ENCODE measurements at regions not wholly inside any gene's neighbourhood (a gene's known extent, or its start where the extent isn't known, plus 50 kb on each side); places are given as distances from the start of the nearest gene placed in this dataset.
"Not testable (repeated sequence)": the region's sequence is repeated elsewhere in the genome, so short reads cannot be mapped to it uniquely, and the experiment has no call there.

- H3K27ac ChIP-seq; DNase-seq (ENCODE audit: low spot score); POLR2A ChIA-PET (ENCODE audit: low non-redundant PET): not testable (repeated sequence)
- CTCF ChIA-PET, result interaction anchor here (1.3 kb wide), 1 partner anchor 272 kb away, joined by 5 read pairs; no protein-coding TSS in a partner anchor
These were observed 461.0 kb downstream of the RPIA start for GRCh38 chr2:89152501-89152900.

- POLR2A ChIA-PET (ENCODE audit: low non-redundant PET); H3K27ac ChIP-seq; DNase-seq (ENCODE audit: low spot score): not testable (repeated sequence)
- CTCF ChIA-PET, result interaction anchor here (1.3 kb wide), 1 partner anchor 273 kb away, joined by 5 read pairs; no protein-coding TSS in a partner anchor
These were observed 461.7 kb downstream of the RPIA start for GRCh38 chr2:89153210-89153609.

- CTCF ChIA-PET; H3K27ac ChIP-seq; DNase-seq (ENCODE audit: low spot score); POLR2A ChIA-PET (ENCODE audit: low non-redundant PET): not testable (repeated sequence)
These were observed 462.8 kb downstream of the RPIA start for GRCh38 chr2:89154247-89154682.

- CTCF ChIA-PET; POLR2A ChIA-PET (ENCODE audit: low non-redundant PET); DNase-seq (ENCODE audit: low spot score); H3K27ac ChIP-seq: not testable (repeated sequence)
These were observed 468.8 kb downstream of the RPIA start for GRCh38 chr2:89160306-89160705.

- CTCF ChIA-PET; POLR2A ChIA-PET (ENCODE audit: low non-redundant PET): not testable (repeated sequence)
These were observed 470.2 kb downstream of the RPIA start for GRCh38 chr2:89161626-89162025.

GRCh38 chr2:89170506-89171173 lies 479.2 kb downstream of the RPIA start:
- DNase-seq (ENCODE audit: low spot score); H3K27ac ChIP-seq; CTCF ChIA-PET; POLR2A ChIA-PET (ENCODE audit: low non-redundant PET): not testable (repeated sequence)

More at GRCh38 chr2:89161626-89162025, 470.2 kb downstream of the RPIA start:
- H3K27ac ChIP-seq; DNase-seq (ENCODE audit: low spot score): not testable (repeated sequence)

- POLR2A ChIA-PET (ENCODE audit: low non-redundant PET); DNase-seq (ENCODE audit: low spot score); CTCF ChIA-PET; H3K27ac ChIP-seq: not testable (repeated sequence)
These were observed 479.7 kb downstream of the RPIA start for GRCh38 chr2:89171174-89171519.

GRCh38 chr2:89177004-89177403 lies 485.5 kb downstream of the RPIA start:
- DNase-seq (ENCODE audit: low spot score); CTCF ChIA-PET; POLR2A ChIA-PET (ENCODE audit: low non-redundant PET); H3K27ac ChIP-seq: not testable (repeated sequence)

- DNase-seq (ENCODE audit: low spot score); CTCF ChIA-PET; POLR2A ChIA-PET (ENCODE audit: low non-redundant PET); H3K27ac ChIP-seq: not testable (repeated sequence)
These were observed 490.7 kb downstream of the RPIA start for GRCh38 chr2:89182221-89182620.

- DNase-seq (ENCODE audit: low spot score); H3K27ac ChIP-seq; POLR2A ChIA-PET (ENCODE audit: low non-redundant PET): not testable (repeated sequence)
- CTCF ChIA-PET, result interaction anchor here (0.6 kb wide), 1 partner anchor 1125 kb away, joined by 3 read pairs; no protein-coding TSS in a partner anchor
These were observed 493.3 kb downstream of the RPIA start for GRCh38 chr2:89184746-89185145.

- CTCF ChIA-PET, result not testable (repeated sequence)
These were observed 504.3 kb downstream of the RPIA start for GRCh38 chr2:89195636-89196251.

GRCh38 chr2:89196719-89197118 lies 505.2 kb downstream of the RPIA start:
- DNase-seq (ENCODE audit: low spot score); CTCF ChIA-PET: not testable (repeated sequence)

More at GRCh38 chr2:89195636-89196251, 504.3 kb downstream of the RPIA start:
- POLR2A ChIA-PET (ENCODE audit: low non-redundant PET); H3K27ac ChIP-seq; DNase-seq (ENCODE audit: low spot score): not testable (repeated sequence)

GRCh38 chr2:89198026-89198425 lies 506.6 kb downstream of the RPIA start:
- POLR2A ChIA-PET (ENCODE audit: low non-redundant PET); CTCF ChIA-PET: not testable (repeated sequence)

More at GRCh38 chr2:89196719-89197118, 505.2 kb downstream of the RPIA start:
- H3K27ac ChIP-seq; POLR2A ChIA-PET (ENCODE audit: low non-redundant PET): not testable (repeated sequence)

GRCh38 chr2:89199453-89200246 lies 508.2 kb downstream of the RPIA start:
- CTCF ChIA-PET; DNase-seq (ENCODE audit: low spot score); POLR2A ChIA-PET (ENCODE audit: low non-redundant PET); H3K27ac ChIP-seq: not testable (repeated sequence)

More at GRCh38 chr2:89198026-89198425, 506.6 kb downstream of the RPIA start:
- DNase-seq (ENCODE audit: low spot score); H3K27ac ChIP-seq: not testable (repeated sequence)

- H3K27ac ChIP-seq; CTCF ChIA-PET; DNase-seq (ENCODE audit: low spot score); POLR2A ChIA-PET (ENCODE audit: low non-redundant PET): not testable (repeated sequence)
These were observed 508.7 kb downstream of the RPIA start for GRCh38 chr2:89200247-89200527.

- DNase-seq (ENCODE audit: low spot score); CTCF ChIA-PET; POLR2A ChIA-PET (ENCODE audit: low non-redundant PET): not testable (repeated sequence)
These were observed 511.0 kb downstream of the RPIA start for GRCh38 chr2:89202518-89202917.

More at GRCh38 chr2:89202518-89202917, 511.0 kb downstream of the RPIA start:
- not testable (repeated sequence) for H3K27ac ChIP-seq

Data from RWPE1 (cell line).